AG04449 (cell line): ENCODE measurements at regions not wholly inside any gene's neighbourhood (a gene's known extent, or its start where the extent isn't known, plus 50 kb on each side); places are given as distances from the start of the nearest gene placed in this dataset.

ENCODE experiments used
- CTCF ChIA-PET: fragments of 350-600 bp; formaldehyde crosslinking; extraction: SDS; loops from one replicate; lab custom pipeline; 2021; ENCODE audit warnings: antibody characterized with exemption; lab: Yijun Ruan, JAX
- POLR2A ChIA-PET: fragments of 400-600, 350-600 bp; formaldehyde crosslinking; extraction: SDS; loops from one replicate; lab custom pipeline; 2020; ENCODE audit warnings: antibody characterized with exemption, inconsistent platforms; lab: Yijun Ruan, JAX
- DNase-seq: peaks from one replicate; pipeline ENCODE4 v3.0.0-alpha.2; 2010; ENCODE audit warnings: low read depth, low spot score
- H3K4me3 ChIP-seq: 2 replicates; pipeline ENCODE4 v1.5.1; 2011; ENCODE audit warnings: low read depth, mild to moderate bottlenecking, control low read depth, low read length
- CTCF ChIP-seq: IDR thresholded peaks from one replicate; pipeline ENCODE4 v1.5.1; 2011; ENCODE audit warnings: mild to moderate bottlenecking, moderate library complexity, low read length, control low read depth, inconsistent platforms; ENCODE audit not compliant: insufficient read depth; ENCODE audit errors: missing control alignments

- no peak for TF ChIP-seq CTCF
- DNase-seq: no peak
- ChIA-PET CTCF (no interaction called here), POLR2A (no interaction called here)
- no peak overlapping the region for H3K4me3 ChIP-seq
These were observed 481.9 kb upstream of the SETBP1 start for GRCh38 chr18:44198612-44199284.

- CTCF ChIA-PET: no interaction called here
These were observed 467.4 kb upstream of the SETBP1 start for GRCh38 chr18:44213293-44213692.

GRCh38 chr18:44214396-44214795, 466.3 kb upstream of the SETBP1 start:
- no peak for TF ChIP-seq CTCF
- DNase-seq: no peak
- ChIA-PET POLR2A (no interaction called here), CTCF (no interaction called here)
- no peak overlapping the region for H3K4me3 ChIP-seq

More at GRCh38 chr18:44213293-44213692, 467.4 kb upstream of the SETBP1 start:
- no peak for TF ChIP-seq CTCF
- no peak overlapping the region for H3K4me3 ChIP-seq
- POLR2A ChIA-PET: no interaction called here
- DNase-seq: no peak

GRCh38 chr18:44216169-44216568, 464.5 kb upstream of the SETBP1 start:
- ChIA-PET POLR2A (no interaction called here), CTCF (no interaction called here)
- no peak for TF ChIP-seq CTCF
- H3K4me3 ChIP-seq: no peak overlapping the region
- no peak for DNase-seq

- no peak overlapping the region for H3K4me3 ChIP-seq
- ChIA-PET POLR2A (no interaction called here), CTCF (no interaction called here)
- no peak for TF ChIP-seq CTCF
- DNase-seq: no peak
These were observed 453.2 kb upstream of the SETBP1 start for GRCh38 chr18:44227501-44227900.

- no peak for DNase-seq
- CTCF ChIA-PET: no interaction called here
- TF ChIP-seq CTCF: no peak
- POLR2A ChIA-PET: no interaction called here
- H3K4me3 ChIP-seq: no peak overlapping the region
These were observed 451.0 kb upstream of the SETBP1 start for GRCh38 chr18:44229693-44230108.
